Upper lobe of left lung (tissue), 6 donors: ENCODE measurements at regions not wholly inside any gene's neighbourhood (a gene's known extent, or its start where the extent isn't known, plus 50 kb on each side); places are given as distances from the start of the nearest gene placed in this dataset.

Experiments
- ATAC-seq, 2 donors: fragments of 200-7000 bp; cut with Tn5 transposase; one replicate each; pipeline ENCODE4 v1.9.1; 2022; ENCODE audit warnings: mild to moderate bottlenecking in 2 of 2, moderate library complexity in 2 of 2; ENCODE audit not compliant: low FRiP score in 2 of 2
- DNase-seq, 2 donors: peaks; one replicate each; pipeline ENCODE4 v3.0.0-alpha.2; 2019 to 2020
- H3K27ac ChIP-seq, 4 donors: fragments of 200-600 bp; sonication (generic); one replicate each; pipeline ENCODE4 v1.5.1; 2016 to 2019
- H3K27me3 ChIP-seq, 4 donors: fragments of 200-600 bp; sonication (generic); one replicate each; pipeline ENCODE4 v1.5.1; 2017 to 2019
- H3K36me3 ChIP-seq, 4 donors: fragments of 200-600 bp; sonication (generic); one replicate each; pipeline ENCODE4 v1.5.1; 2016 to 2019
- H3K4me1 ChIP-seq, 4 donors: fragments of 200-600 bp; sonication (generic); one replicate each; pipeline ENCODE4 v1.5.1; 2018 to 2019
- H3K4me3 ChIP-seq, 4 donors: fragments of 200-600 bp; sonication (generic); one replicate each; pipeline ENCODE4 v1.5.1; 2017 to 2019; ENCODE audit warnings: mild to moderate bottlenecking in 2 of 4, moderate library complexity in 1 of 4
- H3K9me3 ChIP-seq, 4 donors: fragments of 200-600 bp; sonication (generic); one replicate each; pipeline ENCODE4 v1.5.1; 2018 to 2019
- CTCF ChIP-seq, 6 experiments: fragments of 450-650 bp in 4 of 6; fragments of 200-600 bp in 2 of 6; sonication (generic) in 2 of 6; IDR thresholded peaks; one replicate each; pipeline ENCODE4 v1.5.1; 2016 to 2019; ENCODE audit warnings: antibody characterized with exemption in 6 of 6
- EP300 ChIP-seq, 4 donors: sonication (generic); formaldehyde crosslinking; IDR thresholded peaks; one replicate each; pipeline ENCODE4 v1.5.1; 2017; ENCODE audit warnings: antibody characterized with exemption in 4 of 4, control low read depth in 2 of 4
- POLR2A ChIP-seq, 4 donors: fragments of 450-650 bp; IDR thresholded peaks; one replicate each; pipeline ENCODE4 v1.5.1; 2016 to 2017; ENCODE audit warnings: antibody characterized with exemption in 4 of 4, mild to moderate bottlenecking in 2 of 4
- POLR2AphosphoS5 ChIP-seq, 2 donors: sonication (generic); formaldehyde crosslinking; IDR thresholded peaks; one replicate each; pipeline ENCODE4 v1.5.1; 2017; ENCODE audit warnings: antibody characterized with exemption in 2 of 2
- WGBS, 2 donors: methylation state at CpG; one replicate each; pipeline ENCODE4 v1.1.5; 2017 to 2018; 5-methylcytosine and 5-hydroxymethylcytosine counted together
- donor health status: DM: no; HTN: no; CAD: no; lungs with moderate emphysema.
- donor health status: DM: no; HTN: yes; CAD: no; lungs with severe emphysema.

- WGBS, 2 donors = 61 to 66% methylated on average over 3 of the region's 3 CpGs
- Histone ChIP-seq H3K9me3 (no peaks in the 10 kb centered on the region), H3K4me1 (no peaks in the 10 kb centered on the region), H3K27ac (no peak overlapping the region), H3K36me3 (no peaks in the 10 kb centered on the region), H3K27me3 (no peaks in the 10 kb centered on the region), H3K4me3 (no peak overlapping the region)
- ATAC-seq (no peak), DNase-seq (no peak)
- TF ChIP-seq CTCF (IDR thresholded peaks at IDR 0.05) (no peak), POLR2A (IDR thresholded peaks at IDR 0.05) (no peak), POLR2AphosphoS5 (IDR thresholded peaks at IDR 0.05) (no peak), EP300 (IDR thresholded peaks at IDR 0.05) (no peak)
These were observed 104.6 kb upstream of the IPO5 start for GRCh38 chr13:97848886-97849285.

GRCh38 chr13:97849305-97849704 is 104.2 kb upstream of the IPO5 start:
- no peak overlapping the region for H3K27ac ChIP-seq
- no peaks in the 10 kb centered on the region for H3K36me3 ChIP-seq
- H3K27me3 ChIP-seq = no peaks in the 10 kb centered on the region
- WGBS, 2 donors = 64 to 67% methylated on average over 4 of the region's 4 CpGs
- H3K4me3 ChIP-seq = no peak overlapping the region
- no peaks in the 10 kb centered on the region for H3K9me3 ChIP-seq
- ATAC-seq = no peak
- TF ChIP-seq POLR2A (IDR thresholded peaks at IDR 0.05) = no peak
- TF ChIP-seq EP300 (IDR thresholded peaks at IDR 0.05) = no peak
- TF ChIP-seq CTCF (IDR thresholded peaks at IDR 0.05) = no peak
- no peak for TF ChIP-seq POLR2AphosphoS5 (IDR thresholded peaks at IDR 0.05)
- no peak for DNase-seq
- no peaks in the 10 kb centered on the region for H3K4me1 ChIP-seq

- H3K4me1 ChIP-seq = peaks cover 0 to 8% (median 2%) of the 10 kb centered on the region in 4 donors
- H3K4me3 ChIP-seq = no peak overlapping the region
- ATAC-seq (no peak), DNase-seq (no peak)
- no peak overlapping the region for H3K27ac ChIP-seq
- 60 to 70% methylated on average over 4 of the region's 4 CpGs for WGBS, 2 donors
- no peaks in the 10 kb centered on the region for H3K36me3 ChIP-seq
- no peaks in the 10 kb centered on the region for H3K9me3 ChIP-seq
- TF ChIP-seq CTCF (IDR thresholded peaks at IDR 0.05) = no peak
- no peak for TF ChIP-seq POLR2AphosphoS5 (IDR thresholded peaks at IDR 0.05)
- no peak for TF ChIP-seq POLR2A (IDR thresholded peaks at IDR 0.05)
- TF ChIP-seq EP300 (IDR thresholded peaks at IDR 0.05) = no peak
- no peaks in the 10 kb centered on the region for H3K27me3 ChIP-seq
These were observed 102.2 kb upstream of the IPO5 start for GRCh38 chr13:97851269-97851668.

GRCh38 chr13:97852181-97852874 is 101.1 kb upstream of the IPO5 start:
- DNase-seq (no peak), ATAC-seq (no peak)
- WGBS, 2 donors = 73 to 77% methylated on average over 5 of the region's 5 CpGs
- no peaks in the 10 kb centered on the region for H3K27me3 ChIP-seq
- H3K27ac ChIP-seq = no peak overlapping the region
- peaks cover 0 to 8% (median 4%) of the 10 kb centered on the region in 4 donors for H3K4me1 ChIP-seq
- no peaks in the 10 kb centered on the region for H3K9me3 ChIP-seq
- H3K4me3 ChIP-seq = no peak overlapping the region
- no peaks in the 10 kb centered on the region for H3K36me3 ChIP-seq
- TF ChIP-seq CTCF (IDR thresholded peaks at IDR 0.05) = no peak

GRCh38 chr13:97853550-97853949 is 99.9 kb upstream of the IPO5 start:
- no peak for TF ChIP-seq POLR2AphosphoS5 (IDR thresholded peaks at IDR 0.05)
- no peak for TF ChIP-seq EP300 (IDR thresholded peaks at IDR 0.05)
- no peak for TF ChIP-seq POLR2A (IDR thresholded peaks at IDR 0.05)
- TF ChIP-seq CTCF (IDR thresholded peaks at IDR 0.05) = no peak
- DNase-seq (no peak), ATAC-seq (peak in 1 of 2 donors; percentile 69)
- WGBS, 2 donors = 73 to 76% methylated on average over 4 of the region's 4 CpGs
- Histone ChIP-seq H3K4me1 (peaks cover 0 to 8% (median 4%) of the 10 kb centered on the region in 4 donors), H3K36me3 (no peaks in the 10 kb centered on the region), H3K27ac (no peak overlapping the region), H3K27me3 (no peaks in the 10 kb centered on the region), H3K4me3 (no peak overlapping the region), H3K9me3 (no peaks in the 10 kb centered on the region)
